OCI-LY1 (cell line): ENCODE measurements at regions not wholly inside any gene's neighbourhood (a gene's known extent, or its start where the extent isn't known, plus 50 kb on each side); places are given as distances from the start of the nearest gene placed in this dataset.

ENCODE experiments used
- EZH2 ChIP-seq: fragments of 200-600 bp; sonication (generic), shearing (Covaris generic); IDR thresholded peaks from 2 replicates; pipeline ENCODE4 v1.8.0; 2017; ENCODE audit warnings: borderline replicate concordance, mixed run types, mild to moderate bottlenecking, antibody characterized with exemption, low read length, moderate library complexity, mixed read lengths
- TF ChIP-seq, protein P1 (sequence below): fragments of 200-600 bp; sonication (generic), shearing (Covaris generic); IDR thresholded peaks from 2 replicates; pipeline ENCODE4 v1.5.1; 2017; ENCODE audit warnings: mild to moderate bottlenecking, antibody characterized with exemption, low read length, moderate library complexity, mixed read lengths

DNA sequence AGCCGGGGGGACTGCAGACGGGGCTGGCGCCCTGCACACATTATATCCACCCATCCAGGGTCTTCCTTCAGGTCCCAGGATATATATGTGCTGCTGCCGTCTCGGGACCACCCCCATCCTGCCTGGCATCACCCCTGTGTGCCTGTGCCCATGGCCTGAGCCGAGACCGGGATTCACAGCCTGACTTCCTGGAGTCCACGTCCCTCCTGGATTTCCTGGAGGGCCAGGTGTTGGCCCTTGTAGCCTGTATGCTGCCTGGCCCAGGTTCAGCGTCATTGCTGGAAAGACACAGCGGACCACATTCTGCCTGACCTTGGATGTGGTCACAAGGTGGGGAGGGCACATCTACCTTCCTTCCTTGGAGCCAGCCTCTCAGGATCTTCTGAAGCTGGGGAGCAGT is 551.1 kb downstream of the BRD1 start:
- TF ChIP-seq, protein P1, sequence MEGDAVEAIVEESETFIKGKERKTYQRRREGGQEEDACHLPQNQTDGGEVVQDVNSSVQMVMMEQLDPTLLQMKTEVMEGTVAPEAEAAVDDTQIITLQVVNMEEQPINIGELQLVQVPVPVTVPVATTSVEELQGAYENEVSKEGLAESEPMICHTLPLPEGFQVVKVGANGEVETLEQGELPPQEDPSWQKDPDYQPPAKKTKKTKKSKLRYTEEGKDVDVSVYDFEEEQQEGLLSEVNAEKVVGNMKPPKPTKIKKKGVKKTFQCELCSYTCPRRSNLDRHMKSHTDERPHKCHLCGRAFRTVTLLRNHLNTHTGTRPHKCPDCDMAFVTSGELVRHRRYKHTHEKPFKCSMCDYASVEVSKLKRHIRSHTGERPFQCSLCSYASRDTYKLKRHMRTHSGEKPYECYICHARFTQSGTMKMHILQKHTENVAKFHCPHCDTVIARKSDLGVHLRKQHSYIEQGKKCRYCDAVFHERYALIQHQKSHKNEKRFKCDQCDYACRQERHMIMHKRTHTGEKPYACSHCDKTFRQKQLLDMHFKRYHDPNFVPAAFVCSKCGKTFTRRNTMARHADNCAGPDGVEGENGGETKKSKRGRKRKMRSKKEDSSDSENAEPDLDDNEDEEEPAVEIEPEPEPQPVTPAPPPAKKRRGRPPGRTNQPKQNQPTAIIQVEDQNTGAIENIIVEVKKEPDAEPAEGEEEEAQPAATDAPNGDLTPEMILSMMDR = no peak
- no peak for TF ChIP-seq EZH2
